Keratinocyte (primary cell): ENCODE measurements at regions not wholly inside any gene's neighbourhood (a gene's known extent, or its start where the extent isn't known, plus 50 kb on each side); places are given as distances from the start of the nearest gene placed in this dataset.

Experiments
- DNase-seq: peaks from one replicate; pipeline ENCODE4 v3.0.0-alpha.2; 2011; ENCODE audit warnings: low read depth, missing footprints, low spot score
- FAIRE-seq: peaks from 2 replicates; lab custom pipeline; 2011; peaks lifted over from hg19 to GRCh38; lab: Jason Lieb, UNC
- H2AFZ ChIP-seq: 2 replicates; pipeline ENCODE4 v1.6.0; 2012; ENCODE audit warnings: low read length, control low read depth, inconsistent platforms; ENCODE audit not compliant: control insufficient read depth
- H3K27ac ChIP-seq: 2 replicates; pipeline ENCODE4 v1.5.1; 2011; ENCODE audit warnings: low read length; ENCODE audit not compliant: control insufficient read depth, insufficient read depth
- H3K27me3 ChIP-seq: 3 replicates; pipeline ENCODE4 v1.6.0; 2011; ENCODE audit warnings: low read length; ENCODE audit not compliant: control insufficient read depth, insufficient read depth; ENCODE audit errors: extremely low read depth
- H3K36me3 ChIP-seq, 2 experiments: 2 replicates in 1 of 2; 3 replicates in 1 of 2; pipeline ENCODE4 v1.5.1; 2011; ENCODE audit warnings: low read length in 2 of 2, mild to moderate bottlenecking in 1 of 2; ENCODE audit not compliant: control insufficient read depth in 2 of 2, insufficient read depth in 2 of 2; ENCODE audit errors: extremely low read depth in 1 of 2
- H3K4me1 ChIP-seq: 3 replicates; pipeline ENCODE4 v1.5.1; 2011; ENCODE audit warnings: low read length; ENCODE audit not compliant: control insufficient read depth, insufficient read depth; ENCODE audit errors: extremely low read depth
- H3K4me2 ChIP-seq: 3 replicates; pipeline ENCODE4 v1.6.0; 2011; ENCODE audit warnings: low read depth, low read length; ENCODE audit not compliant: control insufficient read depth, insufficient read depth; ENCODE audit errors: extremely low read depth
- H3K4me3 ChIP-seq, 3 experiments: fragments of 200-600 bp in 1 of 3; sonication (generic) in 1 of 3; 2 replicates in 2 of 3; 3 replicates in 1 of 3; pipeline ENCODE4 v1.5.1; 2011 to 2016; ENCODE audit warnings: low read length in 3 of 3, mild to moderate bottlenecking in 3 of 3, control low read depth in 2 of 3, inconsistent platforms in 1 of 3, low read depth in 1 of 3, mixed read lengths in 1 of 3, mixed run types in 1 of 3, moderate library complexity in 1 of 3; ENCODE audit not compliant: control insufficient read depth in 2 of 3, insufficient read depth in 2 of 3; ENCODE audit errors: extremely low read depth in 1 of 3
- H3K79me2 ChIP-seq: 2 replicates; pipeline ENCODE4 v1.6.0; 2012; ENCODE audit warnings: low read length; ENCODE audit not compliant: control insufficient read depth, insufficient read depth
- H3K9ac ChIP-seq: 3 replicates; pipeline ENCODE4 v1.6.0; 2011; ENCODE audit warnings: low read length; ENCODE audit not compliant: control insufficient read depth, insufficient read depth; ENCODE audit errors: extremely low read depth
- H3K9me1 ChIP-seq: 3 replicates; pipeline ENCODE4 v1.6.0; 2011; ENCODE audit warnings: low read length; ENCODE audit not compliant: control insufficient read depth, insufficient read depth; ENCODE audit errors: extremely low read depth
- H3K9me3 ChIP-seq: 2 replicates; pipeline ENCODE4 v1.5.1; 2012; ENCODE audit warnings: low read depth, low read length; ENCODE audit not compliant: control insufficient read depth
- H4K20me1 ChIP-seq: 3 replicates; pipeline ENCODE4 v1.6.0; 2011; ENCODE audit warnings: low read length; ENCODE audit not compliant: control insufficient read depth, insufficient read depth; ENCODE audit errors: extremely low read depth
- EZH2 ChIP-seq: IDR thresholded peaks from one replicate; pipeline ENCODE4 v1.6.1; 2012; ENCODE audit warnings: inconsistent platforms, mild to moderate bottlenecking, low read length, moderate library complexity
- dilution Hi-C: fragments of 300-500 bp; cut with MboI; formaldehyde crosslinking; loops from one replicate; pipeline ENCODE4 v1.7.0; 2020; ENCODE audit warnings: low sequenced_read_pairs; ENCODE audit not compliant: extremely low pct_ligation_motif_present
- TF ChIP-seq, protein P1 (sequence below), 3 experiments: IDR thresholded peaks in 1 of 3; conservative IDR thresholded peaks in 1 of 3; optimal IDR thresholded peaks in 1 of 3; 2 replicates in 2 of 3; 3 replicates in 1 of 3; pipeline versions ENCODE3 to v1.5.1; 2011; ENCODE audit warnings: low read length in 3 of 3, mild to moderate bottlenecking in 3 of 3, moderate library complexity in 2 of 3, control low read depth in 1 of 3, inconsistent platforms in 1 of 3; ENCODE audit not compliant: insufficient read depth in 2 of 3; ENCODE audit errors: extremely low read depth in 1 of 3

DNA sequence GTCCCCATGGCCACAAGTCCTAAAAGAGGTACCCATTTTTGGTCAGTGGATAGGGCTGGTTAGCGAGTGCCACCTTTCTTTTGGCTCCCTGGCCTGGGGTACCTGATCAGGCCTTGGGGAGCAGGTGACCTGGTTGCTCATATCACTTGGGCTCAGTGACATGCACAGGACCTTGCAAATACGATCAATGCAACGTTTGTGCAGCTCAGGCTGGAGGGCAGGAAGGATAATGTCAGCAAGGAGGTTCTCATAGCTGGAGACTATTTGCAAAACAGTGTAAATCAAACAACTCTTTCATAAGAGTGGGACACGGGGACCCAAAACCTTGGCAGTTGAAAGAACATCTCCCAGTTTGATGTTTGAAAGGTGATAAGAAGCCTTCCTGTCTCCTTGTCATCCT is 127.4 kb upstream of the CADM1 start:
- H2AFZ ChIP-seq: no peak overlapping the region
- no peaks in the 10 kb centered on the region for H4K20me1 ChIP-seq

DNA sequence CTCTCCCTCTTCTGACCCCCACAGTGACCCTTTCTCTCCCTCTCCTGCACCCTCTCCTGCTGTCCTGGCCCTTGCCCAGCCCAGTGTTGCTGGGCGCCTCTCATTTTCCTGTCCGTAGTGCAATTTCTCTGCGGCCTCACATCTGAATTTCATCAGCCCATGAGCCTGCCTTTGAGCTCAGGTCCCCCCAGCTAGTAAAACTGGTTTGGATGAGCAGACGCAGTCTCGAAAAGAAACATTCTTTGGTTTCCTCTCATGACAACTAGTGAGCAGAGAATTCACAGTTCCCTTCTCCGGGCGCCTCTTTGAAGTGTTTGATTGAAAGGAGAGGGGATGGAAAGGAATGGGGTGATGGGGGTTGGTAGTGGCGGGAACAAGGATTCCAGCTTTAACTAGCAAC is 126.0 kb upstream of the CADM1 start:
- no peak overlapping the region for H3K27ac ChIP-seq
- H3K36me3 ChIP-seq: no peaks in the 10 kb centered on the region
- no peak overlapping the region for H2AFZ ChIP-seq
- no peaks in the 10 kb centered on the region for H4K20me1 ChIP-seq
- DNase-seq (no peak), FAIRE-seq (no peak)
- H3K27me3 ChIP-seq: no peaks in the 10 kb centered on the region
- no peaks in the 10 kb centered on the region for H3K9me3 ChIP-seq
- no peak for TF ChIP-seq EZH2
- TF ChIP-seq, protein P1, sequence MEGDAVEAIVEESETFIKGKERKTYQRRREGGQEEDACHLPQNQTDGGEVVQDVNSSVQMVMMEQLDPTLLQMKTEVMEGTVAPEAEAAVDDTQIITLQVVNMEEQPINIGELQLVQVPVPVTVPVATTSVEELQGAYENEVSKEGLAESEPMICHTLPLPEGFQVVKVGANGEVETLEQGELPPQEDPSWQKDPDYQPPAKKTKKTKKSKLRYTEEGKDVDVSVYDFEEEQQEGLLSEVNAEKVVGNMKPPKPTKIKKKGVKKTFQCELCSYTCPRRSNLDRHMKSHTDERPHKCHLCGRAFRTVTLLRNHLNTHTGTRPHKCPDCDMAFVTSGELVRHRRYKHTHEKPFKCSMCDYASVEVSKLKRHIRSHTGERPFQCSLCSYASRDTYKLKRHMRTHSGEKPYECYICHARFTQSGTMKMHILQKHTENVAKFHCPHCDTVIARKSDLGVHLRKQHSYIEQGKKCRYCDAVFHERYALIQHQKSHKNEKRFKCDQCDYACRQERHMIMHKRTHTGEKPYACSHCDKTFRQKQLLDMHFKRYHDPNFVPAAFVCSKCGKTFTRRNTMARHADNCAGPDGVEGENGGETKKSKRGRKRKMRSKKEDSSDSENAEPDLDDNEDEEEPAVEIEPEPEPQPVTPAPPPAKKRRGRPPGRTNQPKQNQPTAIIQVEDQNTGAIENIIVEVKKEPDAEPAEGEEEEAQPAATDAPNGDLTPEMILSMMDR (optimal IDR thresholded peaks at IDR 0.05 in 1 of 3, IDR thresholded peaks at IDR 0.05 in 1 of 3, conservative IDR thresholded peaks at IDR 0.05 in 1 of 3; ENCODE audit: extremely low read depth in 1 of 3, insufficient read depth in 2 of 3, low read length in 3 of 3): no peak
- H3K4me2 ChIP-seq: no peak overlapping the region
- H3K4me1 ChIP-seq: no peaks in the 10 kb centered on the region
- H3K79me2 ChIP-seq: no peaks in the 10 kb centered on the region
- no peaks in the 10 kb centered on the region for H3K9me1 ChIP-seq
- no peak overlapping the region for H3K9ac ChIP-seq
- no peak overlapping the region for H3K4me3 ChIP-seq
- dilution Hi-C loops: no loop called here

More for the DNA sequence above, 127.4 kb upstream of the CADM1 start:
- no peak for FAIRE-seq
- Histone ChIP-seq H3K27ac (no peak overlapping the region), H3K9me3 (no peaks in the 10 kb centered on the region), H3K9me1 (no peaks in the 10 kb centered on the region), H3K79me2 (no peaks in the 10 kb centered on the region), H3K9ac (no peak overlapping the region), H3K36me3 (no peaks in the 10 kb centered on the region), H3K4me2 (no peak overlapping the region), H3K4me3 (no peak overlapping the region), H3K4me1 (no peaks in the 10 kb centered on the region), H3K27me3 (no peaks in the 10 kb centered on the region)
- no peak for TF ChIP-seq EZH2
- TF ChIP-seq, protein P1 (optimal IDR thresholded peaks at IDR 0.05 in 1 of 3, IDR thresholded peaks at IDR 0.05 in 1 of 3, conservative IDR thresholded peaks at IDR 0.05 in 1 of 3; ENCODE audit: extremely low read depth in 1 of 3, insufficient read depth in 2 of 3, low read length in 3 of 3): no peak
- no peak for DNase-seq
- dilution Hi-C loops: no loop called here
